ENCODE measurements at regions not wholly inside any gene's neighbourhood (a gene's known extent, or its start where the extent isn't known, plus 50 kb on each side); places are given as distances from the start of the nearest gene placed in this dataset.

DNA sequence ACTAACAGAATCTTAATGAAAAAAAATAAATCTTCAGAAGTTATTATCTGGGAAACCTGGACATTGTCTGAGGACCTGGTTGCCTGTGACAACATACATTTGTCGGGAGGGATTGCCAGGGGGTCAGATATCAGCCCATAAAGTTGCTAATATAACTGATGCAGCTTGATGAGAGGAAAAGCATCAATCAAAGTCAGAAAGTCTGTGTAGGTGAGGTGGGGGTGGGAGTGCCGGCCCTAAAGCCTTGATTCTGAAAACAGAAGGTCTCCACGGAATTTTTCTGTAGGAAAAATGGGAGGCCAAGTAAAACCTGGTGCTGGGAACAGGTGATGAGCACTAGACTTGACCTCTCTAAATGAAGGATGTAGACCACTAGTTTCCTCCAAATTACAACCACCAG, 281.8 kb downstream of the FGFR2 start:
- TF ChIP-seq, protein P1, sequence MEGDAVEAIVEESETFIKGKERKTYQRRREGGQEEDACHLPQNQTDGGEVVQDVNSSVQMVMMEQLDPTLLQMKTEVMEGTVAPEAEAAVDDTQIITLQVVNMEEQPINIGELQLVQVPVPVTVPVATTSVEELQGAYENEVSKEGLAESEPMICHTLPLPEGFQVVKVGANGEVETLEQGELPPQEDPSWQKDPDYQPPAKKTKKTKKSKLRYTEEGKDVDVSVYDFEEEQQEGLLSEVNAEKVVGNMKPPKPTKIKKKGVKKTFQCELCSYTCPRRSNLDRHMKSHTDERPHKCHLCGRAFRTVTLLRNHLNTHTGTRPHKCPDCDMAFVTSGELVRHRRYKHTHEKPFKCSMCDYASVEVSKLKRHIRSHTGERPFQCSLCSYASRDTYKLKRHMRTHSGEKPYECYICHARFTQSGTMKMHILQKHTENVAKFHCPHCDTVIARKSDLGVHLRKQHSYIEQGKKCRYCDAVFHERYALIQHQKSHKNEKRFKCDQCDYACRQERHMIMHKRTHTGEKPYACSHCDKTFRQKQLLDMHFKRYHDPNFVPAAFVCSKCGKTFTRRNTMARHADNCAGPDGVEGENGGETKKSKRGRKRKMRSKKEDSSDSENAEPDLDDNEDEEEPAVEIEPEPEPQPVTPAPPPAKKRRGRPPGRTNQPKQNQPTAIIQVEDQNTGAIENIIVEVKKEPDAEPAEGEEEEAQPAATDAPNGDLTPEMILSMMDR (IDR thresholded peaks at IDR 0.05), result no peak
- TF ChIP-seq EP300 (IDR thresholded peaks at IDR 0.05), result no peak

All from gastroesophageal sphincter (tissue), 3 donors.